ENCODE measurements at regions not wholly inside any gene's neighbourhood (a gene's known extent, or its start where the extent isn't known, plus 50 kb on each side); places are given as distances from the start of the nearest gene placed in this dataset.
"Not testable (repeated sequence)": the region's sequence is repeated elsewhere in the genome, so short reads cannot be mapped to it uniquely, and the experiment has no call there.

- no peak overlapping the region for H3K27ac ChIP-seq
- in situ Hi-C loops (cut with HindIII; ENCODE audit: low pct_ligation_motif_present, low sequenced_read_pairs) = no loop called here
- DNase-seq = no peak
- TF ChIP-seq, protein P1, sequence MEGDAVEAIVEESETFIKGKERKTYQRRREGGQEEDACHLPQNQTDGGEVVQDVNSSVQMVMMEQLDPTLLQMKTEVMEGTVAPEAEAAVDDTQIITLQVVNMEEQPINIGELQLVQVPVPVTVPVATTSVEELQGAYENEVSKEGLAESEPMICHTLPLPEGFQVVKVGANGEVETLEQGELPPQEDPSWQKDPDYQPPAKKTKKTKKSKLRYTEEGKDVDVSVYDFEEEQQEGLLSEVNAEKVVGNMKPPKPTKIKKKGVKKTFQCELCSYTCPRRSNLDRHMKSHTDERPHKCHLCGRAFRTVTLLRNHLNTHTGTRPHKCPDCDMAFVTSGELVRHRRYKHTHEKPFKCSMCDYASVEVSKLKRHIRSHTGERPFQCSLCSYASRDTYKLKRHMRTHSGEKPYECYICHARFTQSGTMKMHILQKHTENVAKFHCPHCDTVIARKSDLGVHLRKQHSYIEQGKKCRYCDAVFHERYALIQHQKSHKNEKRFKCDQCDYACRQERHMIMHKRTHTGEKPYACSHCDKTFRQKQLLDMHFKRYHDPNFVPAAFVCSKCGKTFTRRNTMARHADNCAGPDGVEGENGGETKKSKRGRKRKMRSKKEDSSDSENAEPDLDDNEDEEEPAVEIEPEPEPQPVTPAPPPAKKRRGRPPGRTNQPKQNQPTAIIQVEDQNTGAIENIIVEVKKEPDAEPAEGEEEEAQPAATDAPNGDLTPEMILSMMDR (IDR thresholded peaks at IDR 0.05; ENCODE audit: low read depth, low read length, missing control alignments) = no peak
- H3K27me3 ChIP-seq (replicated peaks) = no peaks in the 10 kb centered on the region
- no peak overlapping the region for H3K4me3 ChIP-seq (ENCODE audit: low read depth, low read length)
- no peaks in the 10 kb centered on the region for H3K36me3 ChIP-seq (replicated peaks)
Measured at GRCh38 chrX:106278951-106279350, 110.8 kb downstream of the PWWP3B start.

- in situ Hi-C loops (cut with HindIII; ENCODE audit: low pct_ligation_motif_present, low sequenced_read_pairs) = no loop called here
- DNase-seq = no peak
- H3K36me3 ChIP-seq (replicated peaks) = no peaks in the 10 kb centered on the region
- H3K27me3 ChIP-seq (replicated peaks) = no peaks in the 10 kb centered on the region
- TF ChIP-seq, protein P1 (IDR thresholded peaks at IDR 0.05; ENCODE audit: low read depth, low read length, missing control alignments) = no peak
- no peak overlapping the region for H3K27ac ChIP-seq
- H3K4me3 ChIP-seq (ENCODE audit: low read depth, low read length) = no peak overlapping the region
Measured at GRCh38 chrX:106281383-106281782, 113.3 kb downstream of the PWWP3B start.

GRCh38 chrX:106283841-106284240 lies 115.7 kb downstream of the PWWP3B start:
- DNase-seq = no peak
- H3K27me3 ChIP-seq (replicated peaks) = no peaks in the 10 kb centered on the region
- no peaks in the 10 kb centered on the region for H3K36me3 ChIP-seq (replicated peaks)
- no peak overlapping the region for H3K27ac ChIP-seq
- no peak overlapping the region for H3K4me3 ChIP-seq (ENCODE audit: low read depth, low read length)
- TF ChIP-seq, protein P1 (IDR thresholded peaks at IDR 0.05; ENCODE audit: low read depth, low read length, missing control alignments) = no peak
- in situ Hi-C loops (cut with HindIII; ENCODE audit: low pct_ligation_motif_present, low sequenced_read_pairs) = no loop called here

GRCh38 chrX:106284431-106285025 lies 116.4 kb downstream of the PWWP3B start:
- DNase-seq = no peak
- TF ChIP-seq, protein P1 (IDR thresholded peaks at IDR 0.05; ENCODE audit: low read depth, low read length, missing control alignments) = no peak
- no peak overlapping the region for H3K27ac ChIP-seq
- in situ Hi-C loops (cut with HindIII; ENCODE audit: low pct_ligation_motif_present, low sequenced_read_pairs) = no loop called here
- H3K4me3 ChIP-seq (ENCODE audit: low read depth, low read length) = no peak overlapping the region
- no peaks in the 10 kb centered on the region for H3K27me3 ChIP-seq (replicated peaks)
- no peaks in the 10 kb centered on the region for H3K36me3 ChIP-seq (replicated peaks)

- Histone ChIP-seq H3K36me3 (replicated peaks) (no peaks in the 10 kb centered on the region), H3K4me3 (ENCODE audit: low read depth, low read length) (no peak overlapping the region), H3K27me3 (replicated peaks) (no peaks in the 10 kb centered on the region), H3K27ac (peak overlapping the region; percentile 58)
- peak; percentile 62 for DNase-seq
- in situ Hi-C loops (cut with HindIII; ENCODE audit: low pct_ligation_motif_present, low sequenced_read_pairs) = no loop called here
- TF ChIP-seq, protein P1 (IDR thresholded peaks at IDR 0.05; ENCODE audit: low read depth, low read length, missing control alignments) = no peak
Measured at GRCh38 chrX:106286053-106286650, 118.0 kb downstream of the PWWP3B start.

- H3K27me3 ChIP-seq (replicated peaks); H3K4me3 ChIP-seq (ENCODE audit: low read depth, low read length); in situ Hi-C loops (cut with HindIII; ENCODE audit: low pct_ligation_motif_present, low sequenced_read_pairs); DNase-seq; H3K36me3 ChIP-seq (replicated peaks); H3K27ac ChIP-seq: not testable (repeated sequence)
Measured at GRCh38 chrX:106290778-106291177, 122.7 kb downstream of the PWWP3B start.

DNA sequence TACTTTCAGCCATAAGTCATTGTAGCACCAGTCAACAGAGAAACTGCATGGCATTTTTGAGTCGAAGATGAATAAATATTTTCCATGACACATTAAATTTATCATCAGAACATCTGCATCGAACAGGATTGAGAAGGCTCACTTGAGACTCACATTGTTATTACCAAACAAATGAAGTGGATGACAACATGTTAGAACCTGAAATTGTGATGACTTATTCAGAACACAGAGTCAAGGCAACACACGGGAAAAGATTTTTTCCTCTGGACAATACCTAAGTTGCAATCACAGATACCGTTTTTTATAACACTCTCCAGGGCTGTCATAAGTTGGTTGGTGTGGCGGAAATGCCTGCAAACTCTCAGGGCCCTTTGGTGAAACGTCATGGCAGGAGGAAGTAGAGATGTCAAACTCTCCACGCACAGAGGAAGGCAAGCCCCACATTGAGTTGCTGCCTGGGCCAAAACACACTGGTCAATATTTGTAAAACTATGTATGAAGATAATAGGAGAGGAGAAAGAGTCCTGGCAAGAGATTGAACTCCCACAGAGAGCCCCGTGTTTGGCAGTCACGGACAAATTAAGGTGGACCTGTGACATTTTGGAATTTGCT lies 123.8 kb downstream of the PWWP3B start:
- DNase-seq; H3K36me3 ChIP-seq (replicated peaks); H3K27ac ChIP-seq; in situ Hi-C loops (cut with HindIII; ENCODE audit: low pct_ligation_motif_present, low sequenced_read_pairs); H3K27me3 ChIP-seq (replicated peaks); H3K4me3 ChIP-seq (ENCODE audit: low read depth, low read length): not testable (repeated sequence)
